Activated CD4-positive, alpha-beta memory T cell treated with anti-CD3 and anti-CD28 coated beads, Interleukin-2, amount 10 ng/mL, durations not matched to agents 7 days and 5 days (primary cell): ENCODE measurements at regions not wholly inside any gene's neighbourhood (a gene's known extent, or its start where the extent isn't known, plus 50 kb on each side); places are given as distances from the start of the nearest gene placed in this dataset.
"Not testable (repeated sequence)": the region's sequence is repeated elsewhere in the genome, so short reads cannot be mapped to it uniquely, and the experiment has no call there.

Experiments used
- CTCF ChIA-PET: fragments of 350-600 bp; sonication (Branson Sonifier 250); formaldehyde crosslinking; loops from one replicate; lab custom pipeline; 2021; ENCODE audit warnings: antibody characterized with exemption, inconsistent platforms; lab: Charles Lee
- POLR2A ChIA-PET: fragments of 350-600 bp; sonication (Branson Sonifier 250); formaldehyde crosslinking; loops from one replicate; lab custom pipeline; 2021; ENCODE audit warnings: antibody characterized with exemption; lab: Charles Lee
- DNase-seq: peaks from one replicate; pipeline ENCODE4 v3.0.0-alpha.2; 2020
- H3K27ac Mint-ChIP-seq: one replicate; pipeline ENCODE4 v1.8.0; 2021; ENCODE audit warnings: mild to moderate bottlenecking, mixed read lengths
- H3K27me3 Mint-ChIP-seq: one replicate; pipeline ENCODE4 v1.8.0; 2021; ENCODE audit warnings: mixed read lengths
- H3K36me3 Mint-ChIP-seq: one replicate; pipeline ENCODE4 v1.8.0; 2021; ENCODE audit warnings: low read depth, mixed read lengths
- H3K4me1 Mint-ChIP-seq: one replicate; pipeline ENCODE4 v1.8.0; 2021; ENCODE audit warnings: mixed read lengths
- H3K4me3 Mint-ChIP-seq: one replicate; pipeline ENCODE4 v1.8.0; 2021; ENCODE audit warnings: mild to moderate bottlenecking, mixed read lengths
- H3K9me3 Mint-ChIP-seq: one replicate; pipeline ENCODE4 v1.8.0; 2021; ENCODE audit warnings: mixed read lengths

- no peaks in the 10 kb centered on the region for H3K9me3 Mint-ChIP-seq
- DNase-seq: no peak
- H3K27ac Mint-ChIP-seq: no peak overlapping the region
- CTCF ChIA-PET: no interaction called here
- POLR2A ChIA-PET: no interaction called here
- no peaks in the 10 kb centered on the region for H3K36me3 Mint-ChIP-seq
- H3K4me1 Mint-ChIP-seq: no peaks in the 10 kb centered on the region
- H3K27me3 Mint-ChIP-seq: peaks cover 7% of the 10 kb centered on the region
- H3K4me3 Mint-ChIP-seq: no peak overlapping the region
Observed at GRCh38 chr4:17246656-17247055, 265.2 kb downstream of the QDPR start.

- Mint-ChIP-seq H3K27ac (no peak overlapping the region), H3K27me3 (peaks cover 2% of the 10 kb centered on the region), H3K9me3 (no peaks in the 10 kb centered on the region), H3K4me3 (no peak overlapping the region), H3K4me1 (no peaks in the 10 kb centered on the region), H3K36me3 (no peaks in the 10 kb centered on the region)
- CTCF ChIA-PET: no interaction called here
- POLR2A ChIA-PET: no interaction called here
- no peak for DNase-seq
Observed at GRCh38 chr4:17241835-17242234, 270.1 kb downstream of the QDPR start.

- H3K27me3 Mint-ChIP-seq: peaks cover 2% of the 10 kb centered on the region
- no peaks in the 10 kb centered on the region for H3K4me1 Mint-ChIP-seq
- H3K4me3 Mint-ChIP-seq: no peak overlapping the region
- no peaks in the 10 kb centered on the region for H3K9me3 Mint-ChIP-seq
- H3K36me3 Mint-ChIP-seq: no peaks in the 10 kb centered on the region
- DNase-seq: no peak
- no peak overlapping the region for H3K27ac Mint-ChIP-seq
- ChIA-PET POLR2A (no interaction called here), CTCF (no interaction called here)
Observed at GRCh38 chr4:17238633-17239032, 273.3 kb downstream of the QDPR start.

- no peaks in the 10 kb centered on the region for H3K9me3 Mint-ChIP-seq
- H3K4me1 Mint-ChIP-seq: no peaks in the 10 kb centered on the region
- ChIA-PET CTCF (no interaction called here), POLR2A (no interaction called here)
- H3K4me3 Mint-ChIP-seq: no peak overlapping the region
- no peaks in the 10 kb centered on the region for H3K36me3 Mint-ChIP-seq
- no peaks in the 10 kb centered on the region for H3K27me3 Mint-ChIP-seq
- no peak overlapping the region for H3K27ac Mint-ChIP-seq
- no peak for DNase-seq
Observed at GRCh38 chr4:17236686-17237085, 275.2 kb downstream of the QDPR start.

GRCh38 chr4:17234678-17235077 is 277.2 kb downstream of the QDPR start:
- Mint-ChIP-seq H3K9me3 (no peaks in the 10 kb centered on the region), H3K27me3 (no peaks in the 10 kb centered on the region), H3K27ac (no peak overlapping the region), H3K4me1 (no peaks in the 10 kb centered on the region), H3K4me3 (no peak overlapping the region), H3K36me3 (no peaks in the 10 kb centered on the region)
- DNase-seq: no peak
- ChIA-PET CTCF (no interaction called here), POLR2A (no interaction called here)

- Mint-ChIP-seq H3K4me3 (no peak overlapping the region), H3K27ac (no peak overlapping the region), H3K9me3 (no peaks in the 10 kb centered on the region), H3K27me3 (no peaks in the 10 kb centered on the region), H3K36me3 (no peaks in the 10 kb centered on the region), H3K4me1 (no peaks in the 10 kb centered on the region)
- CTCF ChIA-PET: no interaction called here
- no peak for DNase-seq
- POLR2A ChIA-PET: no interaction called here
Observed at GRCh38 chr4:17232566-17233253, 279.2 kb downstream of the QDPR start.

GRCh38 chr4:17231880-17232475 is 279.9 kb downstream of the QDPR start:
- DNase-seq, H3K27ac Mint-ChIP-seq, CTCF ChIA-PET, H3K27me3 Mint-ChIP-seq, H3K9me3 Mint-ChIP-seq, H3K4me1 Mint-ChIP-seq, POLR2A ChIA-PET, H3K36me3 Mint-ChIP-seq, H3K4me3 Mint-ChIP-seq: not testable (repeated sequence)

- H3K36me3 Mint-ChIP-seq: no peaks in the 10 kb centered on the region
- H3K27me3 Mint-ChIP-seq: no peaks in the 10 kb centered on the region
- ChIA-PET CTCF (no interaction called here), POLR2A (no interaction called here)
- no peaks in the 10 kb centered on the region for H3K9me3 Mint-ChIP-seq
- H3K4me1 Mint-ChIP-seq: no peaks in the 10 kb centered on the region
- no peak for DNase-seq
- no peak overlapping the region for H3K27ac Mint-ChIP-seq
- no peak overlapping the region for H3K4me3 Mint-ChIP-seq
Observed at GRCh38 chr4:17230727-17231126, 281.2 kb downstream of the QDPR start.

- no peak for DNase-seq
- ChIA-PET POLR2A (no interaction called here), CTCF (no interaction called here)
- no peaks in the 10 kb centered on the region for H3K4me1 Mint-ChIP-seq
- H3K27ac Mint-ChIP-seq: no peak overlapping the region
- H3K27me3 Mint-ChIP-seq: no peaks in the 10 kb centered on the region
- H3K9me3 Mint-ChIP-seq: peaks cover 3% of the 10 kb centered on the region
- no peak overlapping the region for H3K4me3 Mint-ChIP-seq
- H3K36me3 Mint-ChIP-seq: no peaks in the 10 kb centered on the region
Observed at GRCh38 chr4:17220816-17221215, 291.1 kb downstream of the QDPR start.

GRCh38 chr4:17218786-17219185 is 293.1 kb downstream of the QDPR start:
- no peaks in the 10 kb centered on the region for H3K4me1 Mint-ChIP-seq
- peaks cover 10% of the 10 kb centered on the region for H3K9me3 Mint-ChIP-seq
- ChIA-PET CTCF (no interaction called here), POLR2A (no interaction called here)
- no peak for DNase-seq
- no peaks in the 10 kb centered on the region for H3K27me3 Mint-ChIP-seq
- H3K27ac Mint-ChIP-seq: no peak overlapping the region
- H3K36me3 Mint-ChIP-seq: no peaks in the 10 kb centered on the region
- H3K4me3 Mint-ChIP-seq: no peak overlapping the region

- POLR2A ChIA-PET: no interaction called here
- no peaks in the 10 kb centered on the region for H3K4me1 Mint-ChIP-seq
- H3K27ac Mint-ChIP-seq: no peak overlapping the region
- CTCF ChIA-PET: no interaction called here
- peaks cover 6% of the 10 kb centered on the region for H3K27me3 Mint-ChIP-seq
- peaks cover 4% of the 10 kb centered on the region for H3K9me3 Mint-ChIP-seq
- no peak for DNase-seq
- no peak overlapping the region for H3K4me3 Mint-ChIP-seq
- no peaks in the 10 kb centered on the region for H3K36me3 Mint-ChIP-seq
Observed at GRCh38 chr4:17206829-17207801, 304.8 kb downstream of the QDPR start.

- no peak for DNase-seq
- Mint-ChIP-seq H3K9me3 (peaks cover 4% of the 10 kb centered on the region), H3K27ac (no peak overlapping the region), H3K4me3 (no peak overlapping the region), H3K27me3 (peaks cover 8% of the 10 kb centered on the region), H3K4me1 (no peaks in the 10 kb centered on the region), H3K36me3 (no peaks in the 10 kb centered on the region)
- ChIA-PET POLR2A (no interaction called here), CTCF (no interaction called here)
Observed at GRCh38 chr4:17204908-17205307, 306.5 kb upstream of the LDB2 start.

GRCh38 chr4:17203797-17204196 is 305.4 kb upstream of the LDB2 start:
- no peaks in the 10 kb centered on the region for H3K4me1 Mint-ChIP-seq
- H3K27ac Mint-ChIP-seq: no peak overlapping the region
- no peaks in the 10 kb centered on the region for H3K36me3 Mint-ChIP-seq
- no peak for DNase-seq
- CTCF ChIA-PET: no interaction called here
- peaks cover 11% of the 10 kb centered on the region for H3K27me3 Mint-ChIP-seq
- peaks cover 4% of the 10 kb centered on the region for H3K9me3 Mint-ChIP-seq
- H3K4me3 Mint-ChIP-seq: no peak overlapping the region
- POLR2A ChIA-PET: no interaction called here
